GM12878 (cell line): ENCODE measurements at regions not wholly inside any gene's neighbourhood (a gene's known extent, or its start where the extent isn't known, plus 50 kb on each side); places are given as distances from the start of the nearest gene placed in this dataset.

Experiments used
- ATAC-seq: fragments of 200-7000 bp; cut with Tn5 transposase; 3 replicates; pipeline ENCODE4 v1.9.1; 2020; ENCODE audit warnings: mild to moderate bottlenecking, moderate library complexity
- BruUV-seq: library from RNA; stranded (reverse); fragments of 400-500 nt; replicated peaks from 2 replicates; lab custom pipeline; 2021; lab: Mats Ljungman, UMichigan
- CTCF ChIA-PET: fragments of 300-600 bp; sonication (Branson Sonifier 250); formaldehyde crosslinking; extraction: SDS; loops from one replicate; lab custom pipeline; 2021; ENCODE audit warnings: inconsistent platforms; lab: Yijun Ruan, JAX
- POLR2A ChIA-PET: fragments of 350-600 bp; formaldehyde crosslinking; extraction: SDS; loops from one replicate; lab custom pipeline; 2021; ENCODE audit warnings: inconsistent platforms; lab: Charles Lee
- RAD21 ChIA-PET: fragments of 300-600 bp; sonication (Branson Sonifier 250); formaldehyde crosslinking; loops from one replicate; lab custom pipeline; 2023; ENCODE audit warnings: antibody characterized with exemption; ENCODE audit not compliant: unreplicated experiment; lab: Charles Lee
- SMC1A ChIA-PET: fragments of 300-600 bp; sonication (Branson Sonifier 250); formaldehyde crosslinking; loops from one replicate; lab custom pipeline; 2023; ENCODE audit not compliant: unreplicated experiment, uncharacterized antibody; lab: Charles Lee
- DNase-seq: peaks from one replicate; pipeline ENCODE4 v3.0.0-alpha.2; 2011; ENCODE audit warnings: low read depth, low spot score
- FAIRE-seq: peaks from 3 replicates; lab custom pipeline; 2011; peaks lifted over from hg19 to GRCh38; lab: Jason Lieb, UNC
- H2AFZ ChIP-seq: 2 replicates; pipeline ENCODE4 v1.6.0; 2011; ENCODE audit warnings: low read depth, low read length, control low read depth; ENCODE audit not compliant: control insufficient read depth
- H3K27ac ChIP-seq: 2 replicates; pipeline ENCODE4 v1.5.1; 2011; ENCODE audit warnings: control low read depth; ENCODE audit not compliant: control insufficient read depth, insufficient read depth
- H3K27me3 ChIP-seq, 2 experiments: replicated peaks in 1 of 2; 2 replicates each; pipeline versions ENCODE4 v1.6.0 to v1.6.1; 2011; ENCODE audit warnings: low read length in 1 of 2; ENCODE audit not compliant: control insufficient read depth in 2 of 2, insufficient read depth in 2 of 2
- H3K36me3 ChIP-seq, 2 experiments: 2 replicates each; pipeline ENCODE4 v1.5.1; 2011; ENCODE audit warnings: low read length in 1 of 2; ENCODE audit not compliant: control insufficient read depth in 2 of 2, insufficient read depth in 2 of 2
- H3K4me1 ChIP-seq: 2 replicates; pipeline ENCODE4 v1.6.1; 2011; ENCODE audit warnings: mild to moderate bottlenecking, low read length, moderate library complexity, mixed read lengths; ENCODE audit not compliant: control insufficient read depth, insufficient read depth
- H3K4me2 ChIP-seq: 2 replicates; pipeline ENCODE4 v1.6.0; 2011; ENCODE audit warnings: control low read depth; ENCODE audit not compliant: control insufficient read depth, insufficient read depth
- H3K4me3 ChIP-seq: fragments of 200-600 bp; sonication (generic); 2 replicates; pipeline ENCODE4 v1.5.1; 2016
- H3K79me2 ChIP-seq: 2 replicates; pipeline ENCODE4 v1.6.0; 2011; ENCODE audit warnings: low read length; ENCODE audit not compliant: control insufficient read depth, insufficient read depth
- H3K9ac ChIP-seq: 2 replicates; pipeline ENCODE4 v1.8.0; 2011; ENCODE audit warnings: low read length, control low read depth, mixed read lengths; ENCODE audit not compliant: control insufficient read depth, insufficient read depth
- H3K9me3 ChIP-seq: replicated peaks from 3 replicates; pipeline ENCODE4 v1.5.1; 2011; ENCODE audit warnings: mild to moderate bottlenecking, low read length; ENCODE audit not compliant: control insufficient read depth, insufficient read depth
- H4K20me1 ChIP-seq: 2 replicates; pipeline ENCODE4 v1.6.0; 2011; ENCODE audit not compliant: control insufficient read depth, insufficient read depth
- CEBPZ ChIP-seq: fragments of 150-350 bp; IDR thresholded peaks from 2 replicates; pipeline ENCODE4 v1.6.1; 2016; ENCODE audit warnings: low read depth, low read length
- CREB1 ChIP-seq: IDR thresholded peaks from 2 replicates; pipeline ENCODE4 v1.6.1; 2012; ENCODE audit warnings: low read depth, mild to moderate bottlenecking, inconsistent platforms
- HDGF ChIP-seq: fragments of 450-650 bp; IDR thresholded peaks from 2 replicates; pipeline ENCODE4 v1.6.1; 2016; ENCODE audit warnings: antibody characterized with exemption
- POU2F2 ChIP-seq: IDR thresholded peaks from 3 replicates; pipeline ENCODE4 v1.6.1; 2011; ENCODE audit warnings: low read depth, mild to moderate bottlenecking, low read length, borderline replicate concordance
- RCOR1 ChIP-seq: conservative IDR thresholded peaks from 2 replicates; pipeline ENCODE4 v1.6.1; 2012; ENCODE audit warnings: low read depth, low read length, improper control_type of control experiment
- RFX5 ChIP-seq: IDR thresholded peaks from 2 replicates; pipeline ENCODE4 v1.6.1; 2011; ENCODE audit warnings: low read depth, low read length, improper control_type of control experiment
- SKIL ChIP-seq: fragments of 450-650 bp; IDR thresholded peaks from 2 replicates; pipeline ENCODE4 v1.6.1; 2017; ENCODE audit warnings: mild to moderate bottlenecking, low read depth, inconsistent platforms; ENCODE audit not compliant: poor library complexity, severe bottlenecking
- SMARCA5 ChIP-seq: fragments of 450-650 bp; IDR thresholded peaks from 2 replicates; pipeline ENCODE4 v1.6.1; 2017; ENCODE audit warnings: mild to moderate bottlenecking
- TARDBP ChIP-seq: IDR thresholded peaks from 2 replicates; pipeline ENCODE4 v1.6.1; 2016; ENCODE audit warnings: borderline replicate concordance
- WGBS: methylation state at CpG from one replicate; pipeline ENCODE4 v1.1.6; 2016; ENCODE audit warnings: low lambda C conversion rate; ENCODE audit not compliant: insufficient replicate concordance, insufficient coverage; ENCODE audit errors: missing lambda C conversion rate; 5-methylcytosine and 5-hydroxymethylcytosine counted together
- in situ Hi-C: fragments of 300-500 bp; cut with MboI; formaldehyde crosslinking; loops from 9 replicates; pipeline ENCODE4 v1.14.3; 2018; ENCODE audit warnings: mixed read lengths
- intact Hi-C: fragments of 100-400 bp; cut with micrococcal nuclease; formaldehyde crosslinking; loops from one replicate; pipeline ENCODE4 v1.14.2; 2022; ENCODE audit not compliant: unreplicated experiment

GRCh38 chr2:236997069-236997715, 88.5 kb upstream of the COPS8 start (continued):
- TF ChIP-seq CEBPZ: no peak
- no peak for TF ChIP-seq RFX5

GRCh38 chr2:236998236-236998635, 87.5 kb upstream of the COPS8 start:
- SMC1A ChIA-PET: interaction anchor here (0.6 kb wide), 1 partner anchor 125 kb away, joined by 3 read pairs; no protein-coding TSS in a partner anchor

More at GRCh38 chr2:236998236-236998635, 87.5 kb upstream of the COPS8 start:
- ChIA-PET POLR2A (no interaction called here), RAD21 (no interaction called here), CTCF (interaction anchor here (0.6 to 1.1 kb wide), 2 partner anchors 93 to 646 kb away, joined by 3 read pairs; no protein-coding TSS in a partner anchor)
- no peak for TF ChIP-seq POU2F2
- TF ChIP-seq TARDBP: no peak
- no peak for TF ChIP-seq RCOR1
- no peak for TF ChIP-seq SKIL
- TF ChIP-seq SMARCA5: no peak
- no peak for TF ChIP-seq HDGF
- TF ChIP-seq CREB1: no peak
- H3K79me2 ChIP-seq: no peaks in the 10 kb centered on the region
- H3K9me3 ChIP-seq: no peaks in the 10 kb centered on the region
- 0% methylated on average over 1 of the region's 1 CpG for WGBS
- in situ Hi-C loops (no loop called here), intact Hi-C loops (no loop called here)
- ATAC-seq (no peak), FAIRE-seq (no peak), DNase-seq (no peak)
- H3K9ac ChIP-seq: no peak overlapping the region
- H3K36me3 ChIP-seq: no peaks in the 10 kb centered on the region
- no TSS peak for BruUV-seq
- H3K27me3 ChIP-seq: peaks cover 0 to 5% of the 10 kb centered on the region in 2 experiments; a peak in 2 of 4 replicates
- H3K27ac ChIP-seq: no peak overlapping the region
- H2AFZ ChIP-seq: no peak overlapping the region
- H3K4me1 ChIP-seq: no peaks in the 10 kb centered on the region
- H4K20me1 ChIP-seq: no peaks in the 10 kb centered on the region
- H3K4me3 ChIP-seq: no peak overlapping the region
- H3K4me2 ChIP-seq: no peak overlapping the region
